22Rv1 (cell line): ENCODE measurements at regions not wholly inside any gene's neighbourhood (a gene's known extent, or its start where the extent isn't known, plus 50 kb on each side); places are given as distances from the start of the nearest gene placed in this dataset.
A peak's percentile ranks its signal among the peaks of the same experiment; 100 is the strongest.

ENCODE experiments used
- H3K27ac ChIP-seq: fragments of 450-650 bp; 2 replicates; pipeline ENCODE4 v1.5.1; 2017
- CTCF ChIP-seq: fragments of 450-650 bp; IDR thresholded peaks from 2 replicates; pipeline ENCODE4 v1.5.1; 2017; ENCODE audit warnings: mild to moderate bottlenecking
- ZFX ChIP-seq: fragments of 450-650 bp; IDR thresholded peaks from 2 replicates; pipeline ENCODE4 v1.6.1; 2017; ENCODE audit warnings: antibody characterized with exemption, borderline replicate concordance

GRCh38 chrX:113770071-113770470 lies 813.8 kb upstream of the HTR2C start:
- no peak overlapping the region for H3K27ac ChIP-seq
- TF ChIP-seq ZFX (no peak), CTCF (no peak)

DNA sequence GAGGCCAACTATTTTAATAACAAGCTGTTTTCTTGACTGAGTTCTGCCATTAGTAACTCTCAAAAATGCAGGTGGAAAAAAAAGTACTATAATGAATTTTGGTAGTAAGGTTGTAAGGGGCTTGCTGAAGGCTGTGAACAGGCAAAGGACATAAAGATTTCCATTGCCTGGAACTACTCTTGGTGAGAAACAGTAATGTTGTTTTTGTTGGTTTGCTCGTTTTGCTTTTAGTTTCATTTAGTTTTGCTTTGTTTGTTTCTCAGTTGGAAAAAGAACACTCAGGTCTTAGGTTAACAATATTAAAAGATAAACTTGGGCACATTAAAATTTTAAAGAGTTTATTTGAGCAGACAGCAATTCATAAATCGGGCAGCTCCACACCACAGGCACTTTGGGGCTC lies 824.5 kb upstream of the HTR2C start:
- TF ChIP-seq ZFX (no peak), CTCF (no peak)
- H3K27ac ChIP-seq = peak overlapping the region; percentile 60

DNA sequence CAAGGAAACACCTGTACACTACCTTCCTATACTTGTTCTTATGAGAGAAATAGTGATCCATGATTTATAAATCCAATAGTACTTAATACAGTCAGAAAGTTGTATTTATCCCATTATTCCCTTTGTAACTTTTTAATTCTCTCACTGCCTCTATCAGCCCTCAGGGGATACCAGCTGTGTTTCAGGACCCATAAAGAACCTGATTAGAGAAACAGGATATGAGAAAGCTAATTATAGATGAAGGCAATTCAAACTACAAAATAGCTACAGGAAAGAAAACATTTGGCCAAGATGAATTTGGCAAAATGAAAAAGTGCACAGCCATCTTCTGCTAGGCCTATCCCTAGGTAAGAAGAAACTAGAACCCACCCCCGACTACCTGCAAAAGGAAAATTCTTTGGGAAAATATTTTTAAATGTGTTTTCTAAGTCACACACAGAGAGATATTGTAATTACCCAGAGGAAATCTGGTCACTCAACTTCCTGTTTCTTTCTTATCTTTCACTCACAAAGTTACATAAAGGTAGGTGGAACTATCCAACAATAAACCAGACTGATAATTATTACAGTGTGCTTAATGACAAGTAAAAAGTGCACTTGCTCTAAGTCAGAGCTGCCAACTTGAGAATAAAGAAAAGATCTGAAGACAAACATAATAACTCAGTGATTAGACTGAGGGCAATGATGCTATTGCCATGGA lies 836.5 kb upstream of the HTR2C start:
- H3K27ac ChIP-seq = no peak overlapping the region
- TF ChIP-seq CTCF = no peak
- no peak for TF ChIP-seq ZFX

DNA sequence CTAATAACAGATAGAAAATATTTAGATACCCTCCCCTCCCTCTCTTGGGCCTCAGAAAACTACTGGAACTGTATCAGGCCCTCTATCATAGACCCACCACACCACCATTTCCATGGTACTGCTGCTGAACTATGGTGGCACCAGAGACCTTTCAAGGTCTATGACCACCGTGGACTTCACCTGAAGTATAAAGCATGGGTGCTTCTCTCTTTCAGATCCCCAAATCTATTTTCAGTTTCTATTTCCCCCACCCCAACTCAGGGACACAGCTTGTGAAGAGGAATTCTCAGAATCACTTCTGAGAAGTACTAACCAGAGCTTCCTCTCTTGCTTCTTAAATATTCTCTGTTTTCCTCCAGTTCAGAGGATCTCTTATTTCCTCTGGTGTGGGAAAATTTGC lies 840.8 kb upstream of the HTR2C start:
- no peak for TF ChIP-seq CTCF
- TF ChIP-seq ZFX = no peak
- H3K27ac ChIP-seq = no peak overlapping the region

DNA sequence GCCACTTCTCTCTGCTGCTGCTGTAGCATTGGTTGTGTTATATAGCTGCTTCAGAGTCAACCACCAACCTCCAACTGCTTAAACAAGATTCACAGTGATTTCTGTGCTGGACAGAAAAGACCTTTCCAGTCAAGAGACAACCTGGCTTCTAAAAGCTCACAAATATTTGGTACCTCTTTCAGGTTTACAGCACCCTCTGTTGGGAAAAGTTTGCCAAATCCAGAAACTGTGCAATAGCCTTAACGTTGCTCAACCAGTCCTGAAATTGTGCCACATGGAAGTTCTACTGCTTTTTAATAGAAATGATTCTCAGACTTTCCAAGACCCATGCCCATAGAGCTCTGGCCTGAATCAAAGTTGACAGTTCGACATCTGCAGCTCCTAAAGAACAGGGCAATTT lies 842.1 kb upstream of the HTR2C start:
- H3K27ac ChIP-seq = no peak overlapping the region
- TF ChIP-seq ZFX (no peak), CTCF (peak; percentile 36)

DNA sequence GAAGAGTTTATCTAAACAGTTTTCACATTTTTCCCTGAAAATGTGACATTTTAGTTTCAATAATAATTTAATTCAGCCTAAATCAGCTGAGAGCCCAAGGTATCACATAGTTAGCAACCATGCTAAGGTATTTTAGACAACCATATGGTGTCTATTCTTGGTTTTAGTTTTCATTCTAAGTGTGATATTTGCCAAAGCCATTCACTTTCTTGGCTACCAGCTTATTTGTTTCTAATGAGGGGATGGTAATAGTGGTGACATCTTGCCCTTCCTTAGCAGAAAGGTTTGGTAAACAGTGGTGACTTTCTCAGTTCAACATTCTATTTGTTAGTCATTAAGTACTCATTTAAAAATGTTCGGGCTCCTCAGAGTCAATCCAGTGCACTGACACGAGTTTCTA lies 854.9 kb upstream of the HTR2C start:
- no peak overlapping the region for H3K27ac ChIP-seq
- TF ChIP-seq ZFX = no peak
- TF ChIP-seq CTCF = no peak

- no peak overlapping the region for H3K27ac ChIP-seq
- TF ChIP-seq CTCF (no peak), ZFX (no peak)
Observed at GRCh38 chrX:113726898-113727297, 857.0 kb upstream of the HTR2C start.
